ENCODE measurements at regions not wholly inside any gene's neighbourhood (a gene's known extent, or its start where the extent isn't known, plus 50 kb on each side); places are given as distances from the start of the nearest gene placed in this dataset.

DNA sequence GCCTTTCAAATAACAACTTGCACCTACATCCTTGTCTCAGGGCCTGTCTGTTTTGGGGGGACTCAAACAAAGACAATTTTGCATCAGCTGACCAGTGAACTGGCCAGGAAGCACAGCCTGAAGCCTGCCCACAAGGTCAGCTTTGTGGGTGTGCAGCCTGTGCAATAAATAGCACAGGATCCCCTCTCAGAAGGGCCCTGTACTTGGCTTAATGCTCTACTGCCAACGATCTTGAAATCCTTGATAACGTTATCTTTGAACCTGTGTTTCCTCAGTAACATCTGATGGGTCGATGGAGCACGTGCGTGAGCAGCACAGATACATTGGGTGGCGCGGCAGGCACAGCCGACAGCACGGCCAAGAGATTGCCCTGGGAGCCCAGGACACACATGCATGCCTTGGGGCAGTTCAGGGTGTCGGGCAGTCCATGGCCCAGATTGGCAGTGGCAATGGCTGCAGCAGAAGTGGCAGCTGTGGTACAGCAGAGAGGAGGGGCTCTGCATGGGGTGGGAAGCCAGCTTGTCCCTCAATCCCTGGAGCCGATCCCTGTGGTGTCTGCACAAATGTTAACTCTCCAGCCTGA is 58.8 kb upstream of the ATP6AP2 start:
- Histone ChIP-seq H3K27ac (no peak overlapping the region), H3K27me3 (peaks cover 3% of the 10 kb centered on the region), H3K4me3 (no peak overlapping the region), H3K9ac (ENCODE audit: low read depth in 2 of 2, low read length in 2 of 2) (no peak overlapping the region), H3K4me1 (no peaks in the 10 kb centered on the region), H3K9me3 (no peaks in the 10 kb centered on the region), H3K36me3 (no peaks in the 10 kb centered on the region)
- DNase-seq: no peak
- intact Hi-C loops (cut with DNase I): no loop called here
- TF ChIP-seq, protein P1, sequence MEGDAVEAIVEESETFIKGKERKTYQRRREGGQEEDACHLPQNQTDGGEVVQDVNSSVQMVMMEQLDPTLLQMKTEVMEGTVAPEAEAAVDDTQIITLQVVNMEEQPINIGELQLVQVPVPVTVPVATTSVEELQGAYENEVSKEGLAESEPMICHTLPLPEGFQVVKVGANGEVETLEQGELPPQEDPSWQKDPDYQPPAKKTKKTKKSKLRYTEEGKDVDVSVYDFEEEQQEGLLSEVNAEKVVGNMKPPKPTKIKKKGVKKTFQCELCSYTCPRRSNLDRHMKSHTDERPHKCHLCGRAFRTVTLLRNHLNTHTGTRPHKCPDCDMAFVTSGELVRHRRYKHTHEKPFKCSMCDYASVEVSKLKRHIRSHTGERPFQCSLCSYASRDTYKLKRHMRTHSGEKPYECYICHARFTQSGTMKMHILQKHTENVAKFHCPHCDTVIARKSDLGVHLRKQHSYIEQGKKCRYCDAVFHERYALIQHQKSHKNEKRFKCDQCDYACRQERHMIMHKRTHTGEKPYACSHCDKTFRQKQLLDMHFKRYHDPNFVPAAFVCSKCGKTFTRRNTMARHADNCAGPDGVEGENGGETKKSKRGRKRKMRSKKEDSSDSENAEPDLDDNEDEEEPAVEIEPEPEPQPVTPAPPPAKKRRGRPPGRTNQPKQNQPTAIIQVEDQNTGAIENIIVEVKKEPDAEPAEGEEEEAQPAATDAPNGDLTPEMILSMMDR (IDR thresholded peaks at IDR 0.05): no peak

DNA sequence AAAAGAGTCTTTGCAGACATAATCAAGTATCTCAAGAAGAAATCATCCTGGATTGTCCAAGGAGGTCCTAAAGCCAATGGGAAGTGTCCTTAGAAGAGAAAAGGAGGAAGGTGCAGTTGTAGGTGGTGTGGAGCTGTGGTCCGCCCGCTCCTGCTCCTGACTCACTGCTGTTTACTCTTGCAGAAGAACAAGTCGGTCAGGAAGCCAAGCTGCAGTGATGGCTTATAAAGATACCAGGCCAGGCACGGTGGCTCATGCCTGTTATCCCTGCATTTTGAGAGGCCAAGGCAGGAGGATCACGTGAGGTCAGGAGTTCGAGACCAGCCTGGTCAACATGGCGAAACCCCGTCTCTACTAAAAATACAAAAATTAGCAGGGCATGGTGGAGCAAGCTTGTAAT is 66.4 kb upstream of the ATP6AP2 start:
- DNase-seq: no peak
- Histone ChIP-seq H3K27ac (no peak overlapping the region), H3K27me3 (no peaks in the 10 kb centered on the region), H3K4me1 (no peaks in the 10 kb centered on the region), H3K9ac (ENCODE audit: low read depth in 2 of 2, low read length in 2 of 2) (no peak overlapping the region), H3K4me3 (no peak overlapping the region), H3K9me3 (no peaks in the 10 kb centered on the region), H3K36me3 (no peaks in the 10 kb centered on the region)
- TF ChIP-seq, protein P1 (IDR thresholded peaks at IDR 0.05): no peak
- intact Hi-C loops (cut with DNase I): no loop called here

DNA sequence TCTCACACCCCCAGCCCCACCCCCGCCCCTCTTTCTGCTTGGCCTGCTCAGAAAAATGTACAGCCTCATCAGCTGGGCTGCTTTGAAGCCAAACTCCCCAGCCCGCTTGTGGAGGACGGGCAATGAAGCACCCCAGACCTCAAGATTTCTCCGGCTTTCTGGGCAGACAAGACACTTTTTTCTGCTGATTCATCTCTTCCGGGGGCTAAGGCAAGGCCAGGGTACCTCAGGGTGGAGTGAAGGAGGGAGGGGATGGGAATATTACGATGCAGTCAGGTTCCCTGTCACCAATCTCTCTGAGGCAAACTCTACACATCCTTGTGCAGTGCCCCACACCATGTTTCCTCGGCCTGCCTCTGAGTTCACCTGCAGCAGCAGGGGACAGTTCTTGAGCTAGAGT is 66.9 kb upstream of the ATP6AP2 start:
- no peaks in the 10 kb centered on the region for H3K4me1 ChIP-seq
- H3K9me3 ChIP-seq: no peaks in the 10 kb centered on the region
- intact Hi-C loops (cut with DNase I): no loop called here
- H3K27ac ChIP-seq: no peak overlapping the region
- no peak overlapping the region for H3K4me3 ChIP-seq
- TF ChIP-seq, protein P1 (IDR thresholded peaks at IDR 0.05): no peak
- no peaks in the 10 kb centered on the region for H3K27me3 ChIP-seq
- no peak overlapping the region for H3K9ac ChIP-seq (ENCODE audit: low read depth in 2 of 2, low read length in 2 of 2)
- DNase-seq: no peak
- H3K36me3 ChIP-seq: no peaks in the 10 kb centered on the region

DNA sequence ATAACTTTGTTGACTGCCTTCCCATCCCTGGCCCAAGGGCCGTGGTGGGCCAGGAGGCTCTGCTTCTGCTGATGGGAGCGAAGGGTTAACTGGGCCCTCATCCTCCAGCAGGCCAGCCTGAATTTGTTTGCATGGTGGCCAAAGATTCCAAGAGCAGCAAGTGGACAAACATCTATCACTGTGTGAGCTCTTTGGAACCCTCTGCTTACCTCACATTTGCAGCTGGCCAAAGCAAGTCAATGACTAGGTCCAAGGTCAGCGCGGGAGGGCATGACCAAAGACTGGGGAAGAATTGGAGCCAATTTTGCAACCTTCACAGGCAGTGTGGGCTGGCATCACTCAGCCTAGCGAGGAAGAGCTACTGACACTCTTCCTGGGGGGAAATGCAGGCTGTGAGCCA is 67.8 kb upstream of the ATP6AP2 start:
- no peaks in the 10 kb centered on the region for H3K27me3 ChIP-seq
- no peak for DNase-seq
- intact Hi-C loops (cut with DNase I): no loop called here
- TF ChIP-seq, protein P1 (IDR thresholded peaks at IDR 0.05): no peak
- no peak overlapping the region for H3K9ac ChIP-seq (ENCODE audit: low read depth in 2 of 2, low read length in 2 of 2)
- no peak overlapping the region for H3K27ac ChIP-seq
- H3K4me3 ChIP-seq: no peak overlapping the region
- H3K36me3 ChIP-seq: no peaks in the 10 kb centered on the region
- H3K4me1 ChIP-seq: no peaks in the 10 kb centered on the region
- no peaks in the 10 kb centered on the region for H3K9me3 ChIP-seq

DNA sequence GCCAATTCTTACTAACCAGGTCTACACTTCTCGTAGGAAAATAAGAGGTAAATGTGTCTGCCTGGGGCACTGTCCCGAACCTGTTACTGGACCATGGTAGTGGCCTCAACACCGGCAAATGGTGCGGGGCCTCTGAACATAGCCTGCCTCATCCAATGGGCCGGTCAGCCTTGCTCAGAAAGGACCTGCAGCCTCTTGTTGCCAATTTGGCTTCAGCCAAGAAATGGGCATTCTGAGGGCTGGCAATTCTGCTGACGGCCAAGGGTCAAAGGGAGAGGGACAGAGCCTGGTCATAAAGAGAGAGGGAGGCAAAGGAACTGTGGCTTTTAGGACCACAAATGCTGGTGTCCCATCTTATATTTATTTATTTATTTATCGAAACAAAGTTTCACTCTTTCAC is 69.5 kb upstream of the ATP6AP2 start:
- intact Hi-C loops (cut with DNase I): no loop called here
- H3K4me3 ChIP-seq: no peak overlapping the region
- H3K9ac ChIP-seq (ENCODE audit: low read depth in 2 of 2, low read length in 2 of 2): no peak overlapping the region
- no peaks in the 10 kb centered on the region for H3K9me3 ChIP-seq
- no peak for DNase-seq
- no peaks in the 10 kb centered on the region for H3K27me3 ChIP-seq
- H3K27ac ChIP-seq: no peak overlapping the region
- H3K36me3 ChIP-seq: no peaks in the 10 kb centered on the region
- no peaks in the 10 kb centered on the region for H3K4me1 ChIP-seq
- TF ChIP-seq, protein P1 (IDR thresholded peaks at IDR 0.05): no peak
